CD4-positive, alpha-beta T cell treated with Interferon gamma for 1 hour (primary cell): ENCODE measurements at regions not wholly inside any gene's neighbourhood (a gene's known extent, or its start where the extent isn't known, plus 50 kb on each side); places are given as distances from the start of the nearest gene placed in this dataset.

Experiments
- DNase-seq: peaks from one replicate; pipeline ENCODE4 v3.0.0-alpha.2; 2020

GRCh38 chr11:70575396-70576060, 177.2 kb downstream of the CTTN start:
- DNase-seq = no peak

- no peak for DNase-seq
These were observed 178.9 kb downstream of the CTTN start for GRCh38 chr11:70577258-70577603.

GRCh38 chr11:70577948-70578347, 179.6 kb downstream of the CTTN start:
- DNase-seq = no peak

GRCh38 chr11:70578371-70578770, 180.0 kb downstream of the CTTN start:
- DNase-seq = no peak

- DNase-seq = no peak
These were observed 180.5 kb downstream of the CTTN start for GRCh38 chr11:70578831-70579230.

- no peak for DNase-seq
These were observed 181.1 kb downstream of the CTTN start for GRCh38 chr11:70579316-70579955.

- DNase-seq = no peak
These were observed 181.9 kb downstream of the CTTN start for GRCh38 chr11:70580036-70580805.

GRCh38 chr11:70581991-70582885, 183.9 kb downstream of the CTTN start:
- DNase-seq = no peak

- no peak for DNase-seq
These were observed 184.7 kb downstream of the CTTN start for GRCh38 chr11:70582886-70583641.

- no peak for DNase-seq
These were observed 185.5 kb downstream of the CTTN start for GRCh38 chr11:70583781-70584218.

GRCh38 chr11:70584498-70585235, 186.3 kb downstream of the CTTN start:
- no peak for DNase-seq

GRCh38 chr11:70585236-70585545, 186.9 kb downstream of the CTTN start:
- no peak for DNase-seq

GRCh38 chr11:70586261-70587074, 188.1 kb downstream of the CTTN start:
- DNase-seq = no peak

GRCh38 chr11:70587075-70587389, 188.7 kb downstream of the CTTN start:
- DNase-seq = no peak

GRCh38 chr11:70590356-70590991, 192.1 kb downstream of the CTTN start:
- no peak for DNase-seq

- no peak for DNase-seq
These were observed 194.4 kb downstream of the CTTN start for GRCh38 chr11:70592641-70593165.

- no peak for DNase-seq
These were observed 195.2 kb downstream of the CTTN start for GRCh38 chr11:70593446-70593983.

- DNase-seq = no peak
These were observed 195.7 kb downstream of the CTTN start for GRCh38 chr11:70594031-70594430.

- DNase-seq = no peak
These were observed 196.3 kb downstream of the CTTN start for GRCh38 chr11:70594606-70595005.

- no peak for DNase-seq
These were observed 196.7 kb downstream of the CTTN start for GRCh38 chr11:70595016-70595415.
